ENCODE measurements at regions not wholly inside any gene's neighbourhood (a gene's known extent, or its start where the extent isn't known, plus 50 kb on each side); places are given as distances from the start of the nearest gene placed in this dataset.

DNA sequence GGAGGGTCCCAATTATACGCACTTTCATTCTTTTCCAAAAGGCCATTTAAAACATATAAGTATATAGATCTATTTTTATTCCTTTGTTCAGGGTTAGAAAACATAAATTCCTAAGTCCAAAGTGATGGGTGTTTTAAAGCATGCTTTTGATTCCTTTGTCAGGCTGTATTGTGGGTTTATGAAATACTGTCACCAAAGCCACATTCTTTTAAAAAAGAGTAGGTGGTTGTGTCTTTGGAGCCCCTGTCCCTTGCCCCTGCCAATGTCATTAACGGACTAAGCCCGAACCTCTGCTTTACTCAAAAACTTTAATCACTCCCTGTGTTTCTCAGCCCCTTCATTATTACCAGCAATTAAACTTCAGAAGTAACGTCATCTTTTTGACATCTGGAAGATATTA is 104.9 kb upstream of the APCDD1 start:
- TF ChIP-seq CTCF (IDR thresholded peaks at IDR 0.05) (no peak), POLR2A (IDR thresholded peaks at IDR 0.05) (no peak)
